ENCODE measurements at regions not wholly inside any gene's neighbourhood (a gene's known extent, or its start where the extent isn't known, plus 50 kb on each side); places are given as distances from the start of the nearest gene placed in this dataset.

- 89 to 93% methylated on average over 1 of the region's 1 CpG for WGBS, 2 donors
- no peak for DNase-seq (ENCODE audit: low spot score in 2 of 2)
- no peaks in the 10 kb centered on the region for H3K36me3 ChIP-seq
- no peaks in the 10 kb centered on the region for H3K27me3 ChIP-seq
- H3K4me1 ChIP-seq: peaks cover 0 to 61% (median 13%) of the 10 kb centered on the region in 4 donors
- no peaks in the 10 kb centered on the region for H3K9me3 ChIP-seq
- no peak overlapping the region for H3K4me3 ChIP-seq
- H3K27ac ChIP-seq: peak overlapping the region in 1 of 4 donors; percentile 30
- TF ChIP-seq CTCF (IDR thresholded peaks at IDR 0.05) (no peak), POLR2A (IDR thresholded peaks at IDR 0.05) (no peak), EP300 (IDR thresholded peaks at IDR 0.05) (no peak)
Measured at GRCh38 chr5:82351297-82351696, 73.1 kb upstream of the RPS23 start.

- DNase-seq (ENCODE audit: low spot score in 2 of 2): no peak
- Histone ChIP-seq H3K4me3 (no peak overlapping the region), H3K36me3 (no peaks in the 10 kb centered on the region), H3K27me3 (no peaks in the 10 kb centered on the region), H3K27ac (peak overlapping the region in 2 of 4 donors; percentile 78 to 86), H3K9me3 (no peaks in the 10 kb centered on the region), H3K4me1 (peaks cover 0 to 56% (median 13%) of the 10 kb centered on the region in 4 donors)
- 76% methylated on average over 4 of the region's 4 CpGs for whole genome bisulfite sequencing, 2 donors
- TF ChIP-seq POLR2A (IDR thresholded peaks at IDR 0.05) (no peak), CTCF (IDR thresholded peaks at IDR 0.05) (peak in 1 of 5 experiments; percentile 34), EP300 (IDR thresholded peaks at IDR 0.05) (no peak)
Measured at GRCh38 chr5:82349652-82350051, 71.5 kb upstream of the RPS23 start.

- H3K4me1 ChIP-seq: peaks cover 0 to 56% (median 13%) of the 10 kb centered on the region in 4 donors
- 59 to 61% methylated on average over 4 of the region's 4 CpGs for WGBS, 2 donors
- no peak overlapping the region for H3K4me3 ChIP-seq
- H3K9me3 ChIP-seq: no peaks in the 10 kb centered on the region
- no peaks in the 10 kb centered on the region for H3K36me3 ChIP-seq
- H3K27ac ChIP-seq: peak overlapping the region in 2 of 4 donors; percentile 78 to 86
- H3K27me3 ChIP-seq: no peaks in the 10 kb centered on the region
- TF ChIP-seq EP300 (IDR thresholded peaks at IDR 0.05) (peak in 1 of 2 donors; percentile 30), CTCF (IDR thresholded peaks at IDR 0.05) (no peak)
- DNase-seq (ENCODE audit: low spot score in 2 of 2): no peak
Measured at GRCh38 chr5:82348784-82349425, 70.8 kb upstream of the RPS23 start.

GRCh38 chr5:82347201-82347865, 69.2 kb upstream of the RPS23 start:
- Histone ChIP-seq H3K4me1 (peaks cover 0 to 53% (median 13%) of the 10 kb centered on the region in 4 donors), H3K9me3 (no peaks in the 10 kb centered on the region), H3K27me3 (no peaks in the 10 kb centered on the region), H3K27ac (peak overlapping the region; percentile 58 to 86 (median 71)), H3K36me3 (no peaks in the 10 kb centered on the region), H3K4me3 (no peak overlapping the region)
- no peak for TF ChIP-seq CTCF (IDR thresholded peaks at IDR 0.05)
- TF ChIP-seq EP300 (IDR thresholded peaks at IDR 0.05): no peak
- no peak for TF ChIP-seq POLR2A (IDR thresholded peaks at IDR 0.05)
- WGBS, 2 donors: 21 to 23% methylated on average over 12 of the region's 12 CpGs
- no peak for DNase-seq (ENCODE audit: low spot score in 2 of 2)

Measured in tibial nerve (tissue), 4 donors.